KMS-11 (cell line): ENCODE measurements at regions not wholly inside any gene's neighbourhood (a gene's known extent, or its start where the extent isn't known, plus 50 kb on each side); places are given as distances from the start of the nearest gene placed in this dataset.

Experiments used
- H2AFZ ChIP-seq: fragments of 200-600 bp; sonication (generic); 2 replicates; pipeline ENCODE4 v1.6.1; 2016; ENCODE audit warnings: antibody characterized with exemption, mixed run types, low read depth
- H3K27ac ChIP-seq: fragments of 200-600 bp; sonication (generic); 2 replicates; pipeline ENCODE4 v1.6.1; 2016; ENCODE audit warnings: mild to moderate bottlenecking, mixed run types
- H3K27me3 ChIP-seq: fragments of 200-600 bp; sonication (generic); 2 replicates; pipeline ENCODE4 v1.6.1; 2017; ENCODE audit warnings: mild to moderate bottlenecking, low read depth, mixed run types, moderate library complexity; ENCODE audit not compliant: insufficient read depth
- H3K36me3 ChIP-seq: fragments of 200-600 bp; sonication (generic); 2 replicates; pipeline ENCODE4 v1.6.1; 2017; ENCODE audit warnings: mild to moderate bottlenecking, mixed run types; ENCODE audit not compliant: insufficient read depth
- H3K4me1 ChIP-seq: fragments of 200-600 bp; sonication (generic); 2 replicates; pipeline ENCODE4 v1.6.1; 2016; ENCODE audit warnings: mild to moderate bottlenecking, low read depth, mixed run types; ENCODE audit not compliant: poor library complexity, severe bottlenecking
- H3K4me2 ChIP-seq: fragments of 200-600 bp; sonication (generic); 2 replicates; pipeline ENCODE4 v1.7.0; 2016; ENCODE audit warnings: mild to moderate bottlenecking, mixed run types
- H3K4me3 ChIP-seq: fragments of 200-600 bp; sonication (generic); IDR thresholded peaks from 2 replicates; pipeline ENCODE4 v1.6.1; 2017; ENCODE audit warnings: low read depth, low read length, mixed read lengths; ENCODE audit not compliant: insufficient read depth
- H3K79me2 ChIP-seq: fragments of 200-600 bp; sonication (generic); 2 replicates; pipeline ENCODE4 v1.6.1; 2016; ENCODE audit warnings: low read depth, mixed run types; ENCODE audit not compliant: insufficient read depth
- H3K9ac ChIP-seq: fragments of 200-600 bp; sonication (generic); 2 replicates; pipeline ENCODE4 v1.6.1; 2016; ENCODE audit warnings: mild to moderate bottlenecking, mixed run types
- H4K20me1 ChIP-seq: fragments of 200-600 bp; sonication (generic); 2 replicates; pipeline ENCODE4 v1.6.1; 2016; ENCODE audit warnings: mild to moderate bottlenecking, mixed run types; ENCODE audit not compliant: insufficient read depth
- CTCF ChIP-seq: fragments of 200-600 bp; sonication (generic); conservative IDR thresholded peaks from 2 replicates; pipeline ENCODE4 v1.6.1; 2017; ENCODE audit warnings: low read depth, mild to moderate bottlenecking, antibody characterized with exemption, low read length, moderate library complexity, mixed read lengths

- no peaks in the 10 kb centered on the region for H3K27me3 ChIP-seq
- no peaks in the 10 kb centered on the region for H3K36me3 ChIP-seq
- H3K4me2 ChIP-seq: no peak overlapping the region
- H3K4me1 ChIP-seq: peaks cover 24% of the 10 kb centered on the region
- H3K27ac ChIP-seq: no peak overlapping the region
- TF ChIP-seq CTCF: no peak
- H3K4me3 ChIP-seq: no peak overlapping the region
- H3K9ac ChIP-seq: no peak overlapping the region
- no peaks in the 10 kb centered on the region for H4K20me1 ChIP-seq
- no peak overlapping the region for H2AFZ ChIP-seq
- no peaks in the 10 kb centered on the region for H3K79me2 ChIP-seq
These were observed 427.6 kb upstream of the SEMA6D start for GRCh38 chr15:47289656-47290055.

GRCh38 chr15:47291767-47292166, 425.5 kb upstream of the SEMA6D start:
- Histone ChIP-seq H2AFZ (no peak overlapping the region), H3K27ac (no peak overlapping the region), H3K9ac (no peak overlapping the region), H3K4me2 (no peak overlapping the region), H3K4me3 (no peak overlapping the region), H4K20me1 (no peaks in the 10 kb centered on the region), H3K36me3 (no peaks in the 10 kb centered on the region), H3K79me2 (no peaks in the 10 kb centered on the region), H3K27me3 (no peaks in the 10 kb centered on the region), H3K4me1 (peaks cover 44% of the 10 kb centered on the region)
- no peak for TF ChIP-seq CTCF

GRCh38 chr15:47292638-47293190, 424.6 kb upstream of the SEMA6D start:
- peak overlapping the region; percentile 62 for H3K4me2 ChIP-seq
- H4K20me1 ChIP-seq: no peaks in the 10 kb centered on the region
- no peaks in the 10 kb centered on the region for H3K27me3 ChIP-seq
- no peaks in the 10 kb centered on the region for H3K36me3 ChIP-seq
- H3K27ac ChIP-seq: no peak overlapping the region
- H3K9ac ChIP-seq: no peak overlapping the region
- no peak for TF ChIP-seq CTCF
- no peak overlapping the region for H3K4me3 ChIP-seq
- no peak overlapping the region for H2AFZ ChIP-seq
- peaks cover 50% of the 10 kb centered on the region for H3K4me1 ChIP-seq
- H3K79me2 ChIP-seq: no peaks in the 10 kb centered on the region

GRCh38 chr15:47293466-47294162, 423.7 kb upstream of the SEMA6D start:
- no peaks in the 10 kb centered on the region for H3K79me2 ChIP-seq
- H3K27ac ChIP-seq: peak overlapping the region; percentile 10; the same call in 1 of the 2 replicates
- H4K20me1 ChIP-seq: no peaks in the 10 kb centered on the region
- H3K36me3 ChIP-seq: no peaks in the 10 kb centered on the region
- peaks cover 59% of the 10 kb centered on the region for H3K4me1 ChIP-seq
- no peak overlapping the region for H3K4me3 ChIP-seq
- no peak overlapping the region for H2AFZ ChIP-seq
- peak overlapping the region; percentile 62 for H3K4me2 ChIP-seq
- no peak for TF ChIP-seq CTCF
- H3K9ac ChIP-seq: no peak overlapping the region
- no peaks in the 10 kb centered on the region for H3K27me3 ChIP-seq
